ENCODE measurements at regions not wholly inside any gene's neighbourhood (a gene's known extent, or its start where the extent isn't known, plus 50 kb on each side); places are given as distances from the start of the nearest gene placed in this dataset.

DNA sequence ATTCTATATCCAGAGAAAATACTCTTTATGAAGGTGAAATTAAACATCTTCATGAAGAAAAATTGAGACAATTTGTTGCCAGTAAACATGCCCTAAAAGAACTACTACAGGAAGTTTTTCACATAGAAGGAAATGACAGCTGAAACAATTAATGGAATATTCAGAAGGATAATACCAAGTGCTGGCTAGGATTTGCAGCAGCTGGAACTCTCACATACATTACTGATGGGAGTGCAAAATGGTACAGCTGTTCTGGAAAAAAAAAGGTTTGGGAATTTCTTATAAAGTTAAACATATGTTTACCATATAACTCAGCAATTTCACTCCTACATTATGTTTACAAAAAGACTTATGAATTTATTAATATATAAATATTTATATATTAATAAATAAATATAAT is 193.2 kb upstream of the FAT4 start:
- no peaks in the 10 kb centered on the region; the same call in 1 of the 2 replicates for H3K23me2 ChIP-seq (ENCODE audit: low read depth, low read length)
- H4K20me1 ChIP-seq (replicated peaks in 1 of 2; ENCODE audit: control insufficient read depth in 1 of 2, insufficient read depth in 2 of 2, low read length in 2 of 2) = no peaks in the 10 kb centered on the region
- H3K27ac ChIP-seq (ENCODE audit: low read depth, low read length) = no peak overlapping the region
- H3K18ac ChIP-seq (ENCODE audit: extremely low read depth, low read length) = no peak overlapping the region
- CTCF ChIA-PET (ENCODE audit: partially characterized antibody) = no interaction called here
- H3K79me1 ChIP-seq (ENCODE audit: low read depth, low read length) = no peaks in the 10 kb centered on the region
- peaks cover 0 to 10% (median 4%) of the 10 kb centered on the region in 4 experiments; a peak in 4 of 7 replicates for H3K4me1 ChIP-seq (replicated peaks in 1 of 4; ENCODE audit: control insufficient read depth in 3 of 4, insufficient read depth in 4 of 4, low read length in 3 of 4)
- no peak overlapping the region for H3K23ac ChIP-seq (ENCODE audit: insufficient read length)
- no peak for DNase-seq (ENCODE audit: low read depth in 1 of 2, low spot score in 2 of 2)
- no peak overlapping the region for H3K4me2 ChIP-seq (ENCODE audit: insufficient read depth in 1 of 2, low read depth in 2 of 2, low read length in 2 of 2)
- H3K56ac ChIP-seq (replicated peaks; ENCODE audit: insufficient read length, low read depth, low read length) = no peak overlapping the region
- H3K4ac ChIP-seq (replicated peaks; ENCODE audit: insufficient read length, low read depth, low read length) = no peak overlapping the region
- H3K14ac ChIP-seq (ENCODE audit: insufficient read length) = no peak overlapping the region
- no peak overlapping the region for H2BK12ac ChIP-seq (ENCODE audit: low read depth, low read length)
- no peak overlapping the region for H2AFZ ChIP-seq (ENCODE audit: low read length)
- H4K8ac ChIP-seq (ENCODE audit: extremely low read depth, insufficient read depth, low read length) = no peak overlapping the region
- no peak overlapping the region for H4K5ac ChIP-seq (ENCODE audit: insufficient read length, low read depth, low read length)
- no peak for FAIRE-seq
- no peaks in the 10 kb centered on the region for H3K9me3 ChIP-seq (ENCODE audit: insufficient read depth in 2 of 2, low read depth in 1 of 2, low read length in 1 of 2)
- H2BK15ac ChIP-seq (ENCODE audit: low read length) = no peak overlapping the region
- no peak overlapping the region for H4K91ac ChIP-seq (replicated peaks; ENCODE audit: insufficient read length, low read length)
- no peak overlapping the region for H3K4me3 ChIP-seq (ENCODE audit: extremely low read depth in 1 of 4, insufficient read depth in 2 of 4, low read depth in 3 of 4, low read length in 4 of 4)
- no peak overlapping the region for H2BK5ac ChIP-seq (ENCODE audit: low read depth, low read length)
- H3K27me3 ChIP-seq (replicated peaks in 1 of 4; ENCODE audit: control insufficient read depth in 3 of 4, extremely low read depth in 1 of 4, insufficient read depth in 3 of 4, low read length in 3 of 4) = no peaks in the 10 kb centered on the region
- H3K79me2 ChIP-seq (ENCODE audit: control insufficient read depth in 1 of 2, insufficient read depth in 2 of 2, low read length in 2 of 2) = no peaks in the 10 kb centered on the region
- no peak overlapping the region for H2BK20ac ChIP-seq (ENCODE audit: low read length)
- TF ChIP-seq NANOG (IDR thresholded peaks at IDR 0.05; ENCODE audit: insufficient read depth, low read depth, low read length, poor library complexity, severe bottlenecking) (no peak), HDAC6 (IDR thresholded peaks at IDR 0.05; ENCODE audit: low read depth, low read length) (no peak), JUND (IDR thresholded peaks at IDR 0.05; ENCODE audit: low read length) (no peak), GABPA (IDR thresholded peaks at IDR 0.05; ENCODE audit: borderline replicate concordance, insufficient read depth, low read length) (no peak), POLR2AphosphoS5 (IDR thresholded peaks at IDR 0.05; ENCODE audit: low read depth, low read length) (no peak), CHD2 (IDR thresholded peaks at IDR 0.05; ENCODE audit: low read length) (no peak), RAD21 (IDR thresholded peaks at IDR 0.05 in 1 of 2, conservative IDR thresholded peaks at IDR 0.05 in 1 of 2; ENCODE audit: low read depth in 2 of 2, low read length in 2 of 2) (no peak)
- TF ChIP-seq, protein P1, sequence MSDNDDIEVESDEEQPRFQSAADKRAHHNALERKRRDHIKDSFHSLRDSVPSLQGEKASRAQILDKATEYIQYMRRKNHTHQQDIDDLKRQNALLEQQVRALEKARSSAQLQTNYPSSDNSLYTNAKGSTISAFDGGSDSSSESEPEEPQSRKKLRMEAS (IDR thresholded peaks at IDR 0.05) = no peak
- no peak overlapping the region for H2AK5ac ChIP-seq (ENCODE audit: low read depth, low read length)
- no peak overlapping the region for H2BK120ac ChIP-seq (replicated peaks; ENCODE audit: low read depth, low read length)
- H3K9ac ChIP-seq (replicated peaks in 1 of 4; ENCODE audit: extremely low read depth in 1 of 4, low read depth in 3 of 4, low read length in 3 of 4) = no peak overlapping the region
- POLR2A ChIA-PET (ENCODE audit: partially characterized antibody) = no interaction called here
- no peaks in the 10 kb centered on the region for H3K36me3 ChIP-seq (ENCODE audit: control insufficient read depth in 2 of 4, insufficient read depth in 4 of 4, low read length in 3 of 4)

Data from H1 (cell line).